Motor neuron (in vitro differentiated cells): ENCODE measurements at regions not wholly inside any gene's neighbourhood (a gene's known extent, or its start where the extent isn't known, plus 50 kb on each side); places are given as distances from the start of the nearest gene placed in this dataset.
"Not testable (repeated sequence)": the region's sequence is repeated elsewhere in the genome, so short reads cannot be mapped to it uniquely, and the experiment has no call there.

Experiments used
- ATAC-seq, 8 experiments: fragments of 200-7000 bp; cut with Tn5 transposase; replicated peaks in 6 of 8; 2 replicates each; pipeline ENCODE4 v1.8.0; 2021; ENCODE audit warnings: mild to moderate bottlenecking in 8 of 8, moderate library complexity in 8 of 8
- H3K27ac ChIP-seq, 2 donors: fragments of 250-450 bp; sonication (Bioruptor Pico); 2 replicates each; pipeline ENCODE4 v1.9.0; 2021; ENCODE audit warnings: antibody characterized with exemption in 2 of 2, mild to moderate bottlenecking in 2 of 2, moderate library complexity in 1 of 2
- H3K4me1 ChIP-seq, 2 donors: fragments of 250-450 bp; sonication (Bioruptor Pico); replicated peaks in 1 of 2; 2 replicates each; pipeline ENCODE4 v1.6.1; 2021; ENCODE audit warnings: antibody characterized with exemption in 2 of 2, mild to moderate bottlenecking in 2 of 2, moderate library complexity in 1 of 2
- H3K4me3 ChIP-seq, 5 donors: fragments of 250-450 bp; sonication (Bioruptor Pico); 2 replicates each; pipeline ENCODE4 v1.9.0; 2021; ENCODE audit warnings: antibody characterized with exemption in 5 of 5, mild to moderate bottlenecking in 5 of 5, moderate library complexity in 4 of 5
- WGBS, 10 experiments: fragments of 450-650 bp; shearing (Covaris generic); methylation state at CpG; one replicate each; pipeline ENCODE4 v1.0.0; 2022; 5-methylcytosine and 5-hydroxymethylcytosine counted together
- in situ Hi-C, 9 experiments: fragments of 400-800 bp; cut with MboI; loops; one replicate each; pipeline ENCODE4 v1.15.0; 2021; ENCODE audit warnings: low sequenced_read_pairs in 9 of 9, low pct_unique_long_range_greater_than_20kb in 2 of 9; ENCODE audit not compliant: unreplicated experiment in 9 of 9

DNA sequence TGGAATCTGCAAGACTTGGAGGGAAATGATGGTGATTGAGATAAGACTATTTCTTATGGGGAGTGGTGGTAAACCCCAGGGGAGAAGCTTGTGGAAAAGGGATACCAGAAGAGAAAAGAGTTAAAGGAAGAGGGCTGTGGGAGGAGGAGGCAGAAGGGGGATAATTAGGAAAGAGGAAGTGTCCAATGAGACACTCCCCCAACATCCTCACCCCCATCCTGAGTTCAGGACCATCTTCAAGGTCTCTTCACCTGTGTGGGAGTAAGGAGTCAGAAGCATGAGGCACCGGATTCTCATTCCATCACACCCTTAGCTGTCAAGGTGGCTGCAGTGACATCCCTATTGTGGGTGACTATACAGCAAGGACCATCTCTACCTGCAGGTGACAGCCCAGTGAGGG lies 106.6 kb upstream of the POC5 start:
- H3K4me1 ChIP-seq, result no peaks in the 10 kb centered on the region
- H3K27ac ChIP-seq, result no peak overlapping the region
- in situ Hi-C loops, result no loop called here
- no peak overlapping the region for H3K4me3 ChIP-seq
- ATAC-seq, result no peak
- 0 to 86% (median 67%) methylated on average over 1 of the region's 1 CpG; no CpG with 5 or more reads in 7 of the 10 experiments for WGBS, 10 experiments

DNA sequence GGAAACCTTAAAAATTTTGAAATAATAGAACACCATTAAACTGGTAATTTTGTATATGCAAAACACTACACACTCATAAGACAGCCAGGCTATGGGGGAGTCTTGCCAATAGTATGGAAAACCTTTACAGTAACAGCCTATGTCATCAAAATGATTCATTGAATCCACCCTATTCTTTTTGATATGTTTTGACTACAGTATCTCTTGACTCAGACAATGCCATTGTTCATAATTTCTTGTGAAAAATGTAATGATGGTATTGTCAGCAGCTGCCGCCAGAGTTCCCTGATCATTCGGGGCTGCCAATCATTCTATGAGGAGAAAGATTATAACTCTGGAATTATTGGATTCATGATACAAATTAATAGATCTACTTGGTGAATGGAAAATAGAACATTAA lies 101.4 kb upstream of the POC5 start:
- H3K4me3 ChIP-seq, result no peak overlapping the region
- in situ Hi-C loops, result no loop called here
- H3K4me1 ChIP-seq, result no peaks in the 10 kb centered on the region
- 50 to 100% (median 93%) methylated on average over 1 to 2 of the region's 2 CpGs; no CpG with 5 or more reads in 2 of the 10 experiments for WGBS, 10 experiments
- no peak overlapping the region for H3K27ac ChIP-seq
- no peak for ATAC-seq

GRCh38 chr5:75799695-75800094 lies 82.5 kb upstream of the POC5 start:
- not testable (repeated sequence) for ATAC-seq

GRCh38 chr5:75769338-75769737 lies 52.1 kb upstream of the POC5 start:
- H3K4me1 ChIP-seq, H3K4me3 ChIP-seq, in situ Hi-C loops, ATAC-seq, H3K27ac ChIP-seq: not testable (repeated sequence)
- 0 to 67% (median 33%) methylated on average over 1 of the region's 3 CpGs; no CpG with 5 or more reads in 1 of the 10 experiments for WGBS, 10 experiments

More at GRCh38 chr5:75799695-75800094, 82.5 kb upstream of the POC5 start:
- H3K27ac ChIP-seq, H3K4me1 ChIP-seq, in situ Hi-C loops, H3K4me3 ChIP-seq: not testable (repeated sequence)
- 48 to 73% methylated on average over 3 of the region's 6 CpGs; no CpG with 5 or more reads in 8 of the 10 experiments for WGBS, 10 experiments
